Right atrium auricular region (tissue), 2 donors: ENCODE measurements at regions not wholly inside any gene's neighbourhood (a gene's known extent, or its start where the extent isn't known, plus 50 kb on each side); places are given as distances from the start of the nearest gene placed in this dataset.
A peak's percentile ranks its signal among the peaks of the same experiment; 100 is the strongest.

Experiments
- DNase-seq: peaks from one replicate; pipeline ENCODE4 v3.0.0-alpha.2; 2019; ENCODE audit warnings: low spot score
- H3K27ac ChIP-seq, 2 donors: fragments of 200-600 bp; sonication (generic); 1 replicate in 1 of 2; 2 replicates in 1 of 2; pipeline ENCODE4 v1.5.1; 2016 to 2019
- H3K27me3 ChIP-seq, 2 donors: fragments of 200-600 bp; sonication (generic); one replicate each; pipeline versions ENCODE4 v1.5.1 to v1.6.0; 2017 to 2019
- H3K36me3 ChIP-seq: fragments of 200-600 bp; sonication (generic); one replicate; pipeline ENCODE4 v1.5.1; 2016
- H3K4me1 ChIP-seq, 2 donors: fragments of 200-600 bp; sonication (generic); one replicate each; pipeline versions ENCODE4 v1.5.1 to v1.6.0; 2017 to 2019
- H3K4me3 ChIP-seq, 2 donors: fragments of 200-600 bp; sonication (generic); 1 replicate in 1 of 2; 2 replicates in 1 of 2; pipeline ENCODE4 v1.5.1; 2017 to 2019; ENCODE audit warnings: mild to moderate bottlenecking in 1 of 2, moderate library complexity in 1 of 2
- H3K9me3 ChIP-seq, 2 donors: fragments of 200-600 bp; sonication (generic); one replicate each; pipeline ENCODE4 v1.5.1; 2019
- CTCF ChIP-seq, 2 donors: fragments of 200-600 bp; sonication (generic); IDR thresholded peaks; one replicate each; pipeline ENCODE4 v1.5.1; 2019; ENCODE audit warnings: antibody characterized with exemption in 2 of 2

DNA sequence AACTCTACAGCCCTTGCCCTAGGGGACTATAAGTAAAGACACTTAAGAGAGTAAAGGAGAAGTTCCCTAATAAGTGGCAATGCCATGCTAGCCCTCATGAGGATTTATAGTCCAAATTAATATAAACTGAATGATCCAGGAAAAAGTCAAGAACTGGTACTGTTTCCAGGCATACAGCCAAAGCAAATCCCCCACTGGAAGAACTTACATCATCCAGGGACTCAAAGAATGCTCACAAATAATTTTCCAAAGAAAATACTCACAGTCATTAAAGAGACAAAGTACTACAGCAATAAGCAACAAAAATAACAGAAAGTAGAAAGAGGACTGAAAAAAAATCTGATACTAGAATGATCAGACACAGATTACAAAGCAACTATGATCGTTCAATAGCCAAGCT is 79.7 kb upstream of the RAP1B start:
- Histone ChIP-seq H3K4me3 (no peak overlapping the region), H3K9me3 (no peaks in the 10 kb centered on the region), H3K27me3 (no peaks in the 10 kb centered on the region), H3K4me1 (peaks cover 0 to 13% of the 10 kb centered on the region in 2 donors), H3K27ac (peak overlapping the region; percentile 5 to 18), H3K36me3 (no peaks in the 10 kb centered on the region)
- no peak for DNase-seq
- no peak for TF ChIP-seq CTCF (IDR thresholded peaks at IDR 0.05)

DNA sequence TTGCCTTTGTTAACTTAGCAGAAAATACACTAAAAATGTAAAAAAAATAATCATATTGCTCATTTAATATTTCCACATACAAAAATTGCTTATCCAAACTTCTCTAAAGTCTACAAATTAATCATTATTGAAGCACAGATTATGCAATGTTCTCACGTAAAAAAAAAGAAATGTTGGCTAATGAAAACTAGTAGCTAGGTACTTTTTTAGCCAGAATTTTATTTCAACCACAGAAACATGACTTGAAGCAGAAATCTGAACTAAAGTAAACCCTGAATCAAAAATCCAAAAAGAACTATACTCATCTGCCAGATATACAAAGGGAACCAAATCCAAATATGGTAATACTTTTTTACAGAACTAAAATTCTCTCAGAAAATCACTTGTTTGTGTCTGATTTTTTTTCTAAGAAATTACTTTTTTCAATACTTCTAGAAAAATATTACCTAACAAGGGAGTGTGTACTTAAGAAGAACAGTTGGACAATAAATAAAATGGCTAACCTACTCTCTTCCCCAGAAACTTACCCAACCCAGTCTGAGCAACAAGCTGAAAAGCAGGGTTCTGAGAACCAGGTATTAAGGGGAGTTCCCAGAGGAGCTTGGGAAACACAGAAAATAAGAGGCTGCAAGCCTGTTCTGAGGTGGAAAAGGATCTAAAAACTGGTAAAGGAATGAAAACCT is 78.4 kb upstream of the RAP1B start:
- Histone ChIP-seq H3K27ac (peak overlapping the region in 1 of 2 donors; percentile 37), H3K9me3 (no peaks in the 10 kb centered on the region), H3K4me1 (peaks cover 0 to 13% of the 10 kb centered on the region in 2 donors), H3K36me3 (no peaks in the 10 kb centered on the region), H3K27me3 (no peaks in the 10 kb centered on the region), H3K4me3 (no peak overlapping the region)
- no peak for DNase-seq
- no peak for TF ChIP-seq CTCF (IDR thresholded peaks at IDR 0.05)

- no peak for TF ChIP-seq CTCF (IDR thresholded peaks at IDR 0.05)
- no peak for DNase-seq
Observed at GRCh38 chr12:68532887-68533248, 77.8 kb upstream of the RAP1B start.

GRCh38 chr12:68534108-68534507 is 76.6 kb upstream of the RAP1B start:
- TF ChIP-seq CTCF (IDR thresholded peaks at IDR 0.05), result no peak

More at GRCh38 chr12:68532887-68533248, 77.8 kb upstream of the RAP1B start:
- Histone ChIP-seq H3K9me3 (no peaks in the 10 kb centered on the region), H3K4me3 (no peak overlapping the region), H3K27ac (peak overlapping the region in 1 of 2 donors; percentile 37), H3K36me3 (no peaks in the 10 kb centered on the region), H3K27me3 (no peaks in the 10 kb centered on the region), H3K4me1 (peaks cover 0 to 13% of the 10 kb centered on the region in 2 donors)

GRCh38 chr12:68536885-68537485 is 73.7 kb upstream of the RAP1B start:
- no peak for TF ChIP-seq CTCF (IDR thresholded peaks at IDR 0.05)
- H3K36me3 ChIP-seq, result no peaks in the 10 kb centered on the region
- no peak for DNase-seq
- no peak overlapping the region for H3K4me3 ChIP-seq
- no peaks in the 10 kb centered on the region for H3K27me3 ChIP-seq
- no peak overlapping the region for H3K27ac ChIP-seq
- no peaks in the 10 kb centered on the region for H3K9me3 ChIP-seq
- H3K4me1 ChIP-seq, result peaks cover 0 to 11% of the 10 kb centered on the region in 2 donors

More at GRCh38 chr12:68534108-68534507, 76.6 kb upstream of the RAP1B start:
- H3K27me3 ChIP-seq, result no peaks in the 10 kb centered on the region
- H3K4me3 ChIP-seq, result no peak overlapping the region
- H3K36me3 ChIP-seq, result no peaks in the 10 kb centered on the region
- H3K9me3 ChIP-seq, result no peaks in the 10 kb centered on the region
- no peak for DNase-seq
- peaks cover 0 to 18% of the 10 kb centered on the region in 2 donors for H3K4me1 ChIP-seq
- no peak overlapping the region for H3K27ac ChIP-seq
